ENCODE measurements at regions not wholly inside any gene's neighbourhood (a gene's known extent, or its start where the extent isn't known, plus 50 kb on each side); places are given as distances from the start of the nearest gene placed in this dataset.

DNA sequence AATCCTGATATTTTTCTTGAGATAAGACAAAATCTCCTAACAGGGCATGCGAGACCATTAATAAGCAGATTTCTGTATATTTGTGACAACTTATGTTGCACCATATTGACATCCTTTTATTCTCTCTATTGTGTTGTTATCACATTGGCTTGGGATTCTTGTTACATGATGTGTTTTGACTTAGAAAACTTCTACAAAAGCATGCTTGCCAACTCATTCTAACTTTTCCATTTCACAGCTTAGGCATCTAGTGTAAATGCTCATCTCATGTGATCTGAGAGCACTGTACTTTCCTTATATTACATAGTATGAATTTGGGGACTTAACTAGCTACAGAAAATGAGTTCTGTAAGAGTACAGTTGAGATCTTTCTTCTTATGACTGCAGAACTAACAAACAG lies 1040.7 kb upstream of the ADGRB3 start (continued):
- TF ChIP-seq ZNF521 (tag by site-specific recombination; IDR thresholded peaks at IDR 0.05) (no peak), ZNF248 (tag by site-specific recombination; IDR thresholded peaks at IDR 0.05) (no peak), ZNF623 (tag by site-specific recombination; IDR thresholded peaks at IDR 0.05) (no peak)
- TF ChIP-seq, protein P1, sequence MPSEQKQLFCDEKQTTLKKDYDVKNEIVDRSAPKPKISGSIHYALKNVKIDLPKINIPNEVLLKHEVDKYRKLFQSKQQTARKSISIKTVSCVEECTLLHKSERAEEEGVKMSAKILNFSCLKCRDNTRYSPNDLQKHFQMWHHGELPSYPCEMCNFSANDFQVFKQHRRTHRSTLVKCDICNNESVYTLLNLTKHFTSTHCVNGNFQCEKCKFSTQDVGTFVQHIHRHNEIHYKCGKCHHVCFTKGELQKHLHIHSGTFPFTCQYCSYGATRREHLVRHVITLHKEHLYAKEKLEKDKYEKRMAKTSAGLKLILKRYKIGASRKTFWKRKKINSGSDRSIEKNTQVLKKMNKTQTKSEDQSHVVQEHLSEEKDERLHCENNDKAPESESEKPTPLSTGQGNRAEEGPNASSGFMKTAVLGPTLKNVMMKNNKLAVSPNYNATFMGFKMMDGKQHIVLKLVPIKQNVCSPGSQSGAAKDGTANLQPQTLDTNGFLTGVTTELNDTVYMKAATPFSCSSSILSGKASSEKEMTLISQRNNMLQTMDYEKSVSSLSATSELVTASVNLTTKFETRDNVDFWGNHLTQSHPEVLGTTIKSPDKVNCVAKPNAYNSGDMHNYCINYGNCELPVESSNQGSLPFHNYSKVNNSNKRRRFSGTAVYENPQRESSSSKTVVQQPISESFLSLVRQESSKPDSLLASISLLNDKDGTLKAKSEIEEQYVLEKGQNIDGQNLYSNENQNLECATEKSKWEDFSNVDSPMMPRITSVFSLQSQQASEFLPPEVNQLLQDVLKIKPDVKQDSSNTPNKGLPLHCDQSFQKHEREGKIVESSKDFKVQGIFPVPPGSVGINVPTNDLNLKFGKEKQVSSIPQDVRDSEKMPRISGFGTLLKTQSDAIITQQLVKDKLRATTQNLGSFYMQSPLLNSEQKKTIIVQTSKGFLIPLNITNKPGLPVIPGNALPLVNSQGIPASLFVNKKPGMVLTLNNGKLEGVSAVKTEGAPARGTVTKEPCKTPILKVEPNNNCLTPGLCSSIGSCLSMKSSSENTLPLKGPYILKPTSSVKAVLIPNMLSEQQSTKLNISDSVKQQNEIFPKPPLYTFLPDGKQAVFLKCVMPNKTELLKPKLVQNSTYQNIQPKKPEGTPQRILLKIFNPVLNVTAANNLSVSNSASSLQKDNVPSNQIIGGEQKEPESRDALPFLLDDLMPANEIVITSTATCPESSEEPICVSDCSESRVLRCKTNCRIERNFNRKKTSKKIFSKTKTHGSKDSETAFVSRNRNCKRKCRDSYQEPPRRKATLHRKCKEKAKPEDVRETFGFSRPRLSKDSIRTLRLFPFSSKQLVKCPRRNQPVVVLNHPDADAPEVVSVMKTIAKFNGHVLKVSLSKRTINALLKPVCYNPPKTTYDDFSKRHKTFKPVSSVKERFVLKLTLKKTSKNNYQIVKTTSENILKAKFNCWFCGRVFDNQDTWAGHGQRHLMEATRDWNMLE (tag by site-specific recombination; conservative IDR thresholded peaks at IDR 0.05; ENCODE audit: low read depth): no peak
- TF ChIP-seq, protein P2, sequence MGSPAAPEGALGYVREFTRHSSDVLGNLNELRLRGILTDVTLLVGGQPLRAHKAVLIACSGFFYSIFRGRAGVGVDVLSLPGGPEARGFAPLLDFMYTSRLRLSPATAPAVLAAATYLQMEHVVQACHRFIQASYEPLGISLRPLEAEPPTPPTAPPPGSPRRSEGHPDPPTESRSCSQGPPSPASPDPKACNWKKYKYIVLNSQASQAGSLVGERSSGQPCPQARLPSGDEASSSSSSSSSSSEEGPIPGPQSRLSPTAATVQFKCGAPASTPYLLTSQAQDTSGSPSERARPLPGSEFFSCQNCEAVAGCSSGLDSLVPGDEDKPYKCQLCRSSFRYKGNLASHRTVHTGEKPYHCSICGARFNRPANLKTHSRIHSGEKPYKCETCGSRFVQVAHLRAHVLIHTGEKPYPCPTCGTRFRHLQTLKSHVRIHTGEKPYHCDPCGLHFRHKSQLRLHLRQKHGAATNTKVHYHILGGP (tag by site-specific recombination; IDR thresholded peaks at IDR 0.05): no peak
- TF ChIP-seq, protein P3, sequence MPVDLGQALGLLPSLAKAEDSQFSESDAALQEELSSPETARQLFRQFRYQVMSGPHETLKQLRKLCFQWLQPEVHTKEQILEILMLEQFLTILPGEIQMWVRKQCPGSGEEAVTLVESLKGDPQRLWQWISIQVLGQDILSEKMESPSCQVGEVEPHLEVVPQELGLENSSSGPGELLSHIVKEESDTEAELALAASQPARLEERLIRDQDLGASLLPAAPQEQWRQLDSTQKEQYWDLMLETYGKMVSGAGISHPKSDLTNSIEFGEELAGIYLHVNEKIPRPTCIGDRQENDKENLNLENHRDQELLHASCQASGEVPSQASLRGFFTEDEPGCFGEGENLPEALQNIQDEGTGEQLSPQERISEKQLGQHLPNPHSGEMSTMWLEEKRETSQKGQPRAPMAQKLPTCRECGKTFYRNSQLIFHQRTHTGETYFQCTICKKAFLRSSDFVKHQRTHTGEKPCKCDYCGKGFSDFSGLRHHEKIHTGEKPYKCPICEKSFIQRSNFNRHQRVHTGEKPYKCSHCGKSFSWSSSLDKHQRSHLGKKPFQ (tag by site-specific recombination; IDR thresholded peaks at IDR 0.05): no peak

DNA sequence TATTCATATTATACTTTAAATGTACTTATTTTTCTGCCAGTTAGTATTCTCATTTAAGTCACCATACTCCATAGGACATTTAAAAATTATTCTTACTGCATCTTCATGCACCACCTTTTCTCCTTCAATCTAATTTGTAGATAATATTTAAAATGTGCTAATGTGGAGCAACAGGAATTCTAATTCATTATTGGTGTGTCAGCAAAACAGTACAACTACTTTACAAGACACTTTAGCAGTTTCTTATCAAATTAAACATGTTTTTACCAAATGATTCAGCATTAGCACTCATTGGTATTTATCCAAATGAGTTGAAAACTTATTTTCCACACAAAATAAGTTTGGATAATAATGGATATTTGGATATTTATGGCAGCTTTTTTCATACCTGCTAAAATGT lies 1041.8 kb upstream of the ADGRB3 start:
- POLR2A ChIA-PET: no interaction called here
- TF ChIP-seq ZBTB8A (tag by site-specific recombination; IDR thresholded peaks at IDR 0.05) (no peak), ZFHX2 (tag by site-specific recombination; conservative IDR thresholded peaks at IDR 0.05) (no peak), ZNF146 (tag by site-specific recombination; IDR thresholded peaks at IDR 0.05) (no peak), ZNF16 (tag by site-specific recombination; IDR thresholded peaks at IDR 0.05; ENCODE audit: low read depth) (no peak), ZNF530 (tag by site-specific recombination; IDR thresholded peaks at IDR 0.05; ENCODE audit: low read depth) (no peak), ZNF529 (tag by site-specific recombination; IDR thresholded peaks at IDR 0.05; ENCODE audit: insufficient replicate concordance) (no peak), ZNF19 (tag by site-specific recombination; IDR thresholded peaks at IDR 0.05; ENCODE audit: low read depth) (no peak), ZNF423 (tag by site-specific recombination; IDR thresholded peaks at IDR 0.05) (no peak)
- TF ChIP-seq, protein P4, sequence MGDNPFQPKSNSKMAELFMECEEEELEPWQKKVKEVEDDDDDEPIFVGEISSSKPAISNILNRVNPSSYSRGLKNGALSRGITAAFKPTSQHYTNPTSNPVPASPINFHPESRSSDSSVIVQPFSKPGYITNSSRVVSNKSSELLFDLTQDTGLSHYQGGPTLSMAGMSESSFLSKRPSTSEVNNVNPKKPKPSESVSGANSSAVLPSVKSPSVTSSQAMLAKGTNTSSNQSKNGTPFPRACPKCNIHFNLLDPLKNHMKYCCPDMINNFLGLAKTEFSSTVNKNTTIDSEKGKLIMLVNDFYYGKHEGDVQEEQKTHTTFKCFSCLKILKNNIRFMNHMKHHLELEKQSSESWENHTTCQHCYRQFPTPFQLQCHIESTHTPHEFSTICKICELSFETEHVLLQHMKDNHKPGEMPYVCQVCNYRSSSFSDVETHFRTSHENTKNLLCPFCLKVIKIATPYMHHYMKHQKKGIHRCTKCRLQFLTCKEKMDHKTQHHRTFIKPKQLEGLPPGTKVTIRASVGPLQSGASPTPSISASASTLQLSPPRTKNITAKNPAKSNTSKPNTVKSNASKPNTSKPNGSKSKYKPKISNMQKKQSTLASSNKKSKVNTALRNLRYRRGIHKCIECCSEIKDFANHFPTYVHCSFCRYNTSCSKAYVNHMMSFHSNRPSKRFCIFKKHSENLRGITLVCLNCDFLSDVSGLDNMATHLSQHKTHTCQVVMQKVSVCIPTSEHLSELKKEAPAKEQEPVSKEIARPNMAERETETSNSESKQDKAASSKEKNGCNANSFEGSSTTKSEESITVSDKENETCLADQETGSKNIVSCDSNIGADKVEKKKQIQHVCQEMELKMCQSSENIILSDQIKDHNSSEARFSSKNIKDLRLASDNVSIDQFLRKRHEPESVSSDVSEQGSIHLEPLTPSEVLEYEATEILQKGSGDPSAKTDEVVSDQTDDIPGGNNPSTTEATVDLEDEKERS (tag by site-specific recombination; IDR thresholded peaks at IDR 0.05): no peak
- TF ChIP-seq, protein P5, sequence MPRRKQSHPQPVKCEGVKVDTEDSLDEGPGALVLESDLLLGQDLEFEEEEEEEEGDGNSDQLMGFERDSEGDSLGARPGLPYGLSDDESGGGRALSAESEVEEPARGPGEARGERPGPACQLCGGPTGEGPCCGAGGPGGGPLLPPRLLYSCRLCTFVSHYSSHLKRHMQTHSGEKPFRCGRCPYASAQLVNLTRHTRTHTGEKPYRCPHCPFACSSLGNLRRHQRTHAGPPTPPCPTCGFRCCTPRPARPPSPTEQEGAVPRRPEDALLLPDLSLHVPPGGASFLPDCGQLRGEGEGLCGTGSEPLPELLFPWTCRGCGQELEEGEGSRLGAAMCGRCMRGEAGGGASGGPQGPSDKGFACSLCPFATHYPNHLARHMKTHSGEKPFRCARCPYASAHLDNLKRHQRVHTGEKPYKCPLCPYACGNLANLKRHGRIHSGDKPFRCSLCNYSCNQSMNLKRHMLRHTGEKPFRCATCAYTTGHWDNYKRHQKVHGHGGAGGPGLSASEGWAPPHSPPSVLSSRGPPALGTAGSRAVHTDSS (tag by site-specific recombination; IDR thresholded peaks at IDR 0.05): no peak
- Histone ChIP-seq H3K27ac (ENCODE audit: extremely low read depth, low read depth, low read length) (no peak overlapping the region), H3K4me1 (ENCODE audit: control insufficient read depth, insufficient read depth, low read length) (no peaks in the 10 kb centered on the region), H3K36me3 (ENCODE audit: control insufficient read depth in 2 of 2, insufficient read depth in 1 of 2, low read length in 2 of 2) (no peaks in the 10 kb centered on the region), H3K4me3 (ENCODE audit: low read depth, low read length) (no peak overlapping the region), H3K9me3 (ENCODE audit: control insufficient read depth, insufficient read depth, low read depth, low read length) (no peaks in the 10 kb centered on the region)
- CTCF ChIA-PET: interaction anchor here (0.6 kb wide), 1 partner anchor 548 kb away, joined by 6 read pairs; no protein-coding TSS in a partner anchor

Measured in HEK293 (cell line).